Vagina (tissue), 2 donors: ENCODE measurements at regions not wholly inside any gene's neighbourhood (a gene's known extent, or its start where the extent isn't known, plus 50 kb on each side); places are given as distances from the start of the nearest gene placed in this dataset.

Experiments
- DNase-seq, 2 donors: peaks; one replicate each; pipeline ENCODE4 v3.0.0-alpha.2; 2017; ENCODE audit errors: extremely low spot score in 2 of 2
- H3K27ac ChIP-seq: fragments of 200-600 bp; sonication (generic); one replicate; pipeline ENCODE4 v1.5.1; 2019
- H3K27me3 ChIP-seq: fragments of 200-600 bp; sonication (generic); one replicate; pipeline ENCODE4 v1.5.1; 2019
- H3K36me3 ChIP-seq, 2 donors: fragments of 200-600 bp; sonication (generic); one replicate each; pipeline ENCODE4 v1.5.1; 2017 to 2019
- H3K4me1 ChIP-seq: fragments of 200-600 bp; sonication (generic); one replicate; pipeline ENCODE4 v1.5.1; 2019
- H3K4me3 ChIP-seq, 2 donors: fragments of 200-600 bp; sonication (generic); 1 replicate in 1 of 2; 2 replicates in 1 of 2; pipeline ENCODE4 v1.5.1; 2016 to 2019
- H3K9me3 ChIP-seq: fragments of 200-600 bp; sonication (generic); one replicate; pipeline ENCODE4 v1.5.1; 2019
- CTCF ChIP-seq, 3 experiments: fragments of 450-650 bp in 2 of 3; fragments of 200-600 bp in 1 of 3; sonication (generic) in 1 of 3; IDR thresholded peaks; one replicate each; pipeline ENCODE4 v1.5.1; 2017 to 2019; ENCODE audit warnings: antibody characterized with exemption in 3 of 3, mild to moderate bottlenecking in 2 of 3, moderate library complexity in 2 of 3
- POLR2A ChIP-seq, 2 donors: fragments of 450-650 bp; IDR thresholded peaks; one replicate each; pipeline ENCODE4 v1.6.1; 2017; ENCODE audit warnings: antibody characterized with exemption in 2 of 2, mild to moderate bottlenecking in 2 of 2, moderate library complexity in 2 of 2
- POLR2AphosphoS5 ChIP-seq, 2 donors: sonication (generic); formaldehyde crosslinking; IDR thresholded peaks; one replicate each; pipeline ENCODE4 v1.9.0; 2017; ENCODE audit warnings: antibody characterized with exemption in 2 of 2, mild to moderate bottlenecking in 2 of 2, low read depth in 1 of 2; ENCODE audit not compliant: insufficient read depth in 1 of 2
- intact Hi-C: fragments of 100-400 bp; cut with DNase I; formaldehyde crosslinking; loops from one replicate; pipeline ENCODE4 v1.15.1; 2023

DNA sequence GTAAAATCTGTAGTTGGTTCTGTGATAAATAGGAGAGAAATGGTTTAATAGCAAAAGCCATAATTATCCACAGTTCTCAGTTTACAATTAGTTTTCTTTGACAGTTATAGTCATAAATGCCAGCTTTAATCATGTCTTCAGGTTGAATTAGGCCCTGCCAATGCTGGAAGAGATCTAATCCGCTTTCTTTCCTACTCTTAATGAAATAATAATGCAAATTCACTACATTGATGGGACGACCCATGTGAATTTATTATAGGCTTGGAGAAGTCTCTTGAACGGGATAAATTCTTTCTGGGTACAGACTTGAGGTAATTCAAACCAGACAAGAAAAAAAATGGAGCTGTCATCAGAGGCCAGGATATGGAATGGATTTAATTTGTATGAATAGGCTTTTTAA, 950.4 kb downstream of the EFNA5 start:
- DNase-seq = no peak
- Histone ChIP-seq H3K27me3 (no peaks in the 10 kb centered on the region), H3K9me3 (no peaks in the 10 kb centered on the region), H3K4me1 (no peaks in the 10 kb centered on the region), H3K36me3 (no peaks in the 10 kb centered on the region), H3K4me3 (no peak overlapping the region), H3K27ac (no peak overlapping the region)
- intact Hi-C loops = no loop called here
- TF ChIP-seq POLR2A (IDR thresholded peaks at IDR 0.05) (no peak), POLR2AphosphoS5 (IDR thresholded peaks at IDR 0.05; ENCODE audit: insufficient read depth in 1 of 2, low read depth in 1 of 2) (no peak), CTCF (IDR thresholded peaks at IDR 0.05) (no peak)

DNA sequence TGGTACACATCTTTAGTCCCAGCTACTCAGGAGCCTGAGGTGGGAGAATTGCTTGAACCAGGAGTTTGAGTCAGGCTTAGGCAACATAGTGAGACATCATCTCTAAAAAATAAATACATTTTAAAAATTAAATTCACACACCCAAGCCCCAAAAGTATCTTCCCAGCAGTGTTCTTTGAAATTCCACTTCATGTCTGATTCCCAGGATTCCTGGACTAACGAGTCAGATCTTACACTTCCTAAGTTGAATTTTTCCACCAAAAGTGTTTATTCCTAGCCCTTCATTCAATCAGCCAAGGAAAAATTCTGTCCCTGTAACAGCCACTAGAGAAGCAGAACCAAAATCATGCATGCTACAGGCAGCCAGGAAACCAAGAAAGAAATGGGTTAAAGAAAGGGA, 970.9 kb downstream of the EFNA5 start:
- H3K9me3 ChIP-seq = no peaks in the 10 kb centered on the region
- H3K4me3 ChIP-seq = no peak overlapping the region
- TF ChIP-seq POLR2A (IDR thresholded peaks at IDR 0.05) (no peak), POLR2AphosphoS5 (IDR thresholded peaks at IDR 0.05; ENCODE audit: insufficient read depth in 1 of 2, low read depth in 1 of 2) (no peak), CTCF (IDR thresholded peaks at IDR 0.05) (no peak)
- H3K27me3 ChIP-seq = no peaks in the 10 kb centered on the region
- DNase-seq = no peak
- intact Hi-C loops = no loop called here
- H3K36me3 ChIP-seq = no peaks in the 10 kb centered on the region
- H3K4me1 ChIP-seq = no peaks in the 10 kb centered on the region
- H3K27ac ChIP-seq = no peak overlapping the region

DNA sequence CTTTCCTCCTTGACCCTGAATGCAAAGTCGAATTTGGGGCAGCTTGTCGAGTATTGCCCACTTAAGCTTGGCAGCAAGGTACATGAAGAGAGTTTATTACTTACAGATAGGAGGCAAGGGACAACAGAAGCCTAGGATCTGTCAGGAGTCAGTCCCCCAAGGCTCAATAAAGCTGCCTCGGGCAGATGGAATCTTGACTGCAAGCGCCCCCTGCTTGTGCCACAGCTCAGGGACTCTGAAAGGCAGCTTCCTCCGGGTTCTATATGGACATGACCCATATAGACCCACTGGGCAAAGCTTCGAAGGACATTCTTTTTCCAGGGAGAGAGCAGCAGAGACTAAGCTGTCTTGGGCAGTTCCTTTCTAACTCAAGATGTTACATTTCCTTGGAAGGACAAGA, 971.5 kb downstream of the EFNA5 start:
- intact Hi-C loops = no loop called here
- Histone ChIP-seq H3K27ac (no peak overlapping the region), H3K4me3 (no peak overlapping the region), H3K4me1 (no peaks in the 10 kb centered on the region), H3K36me3 (no peaks in the 10 kb centered on the region), H3K27me3 (no peaks in the 10 kb centered on the region), H3K9me3 (no peaks in the 10 kb centered on the region)
- TF ChIP-seq POLR2A (IDR thresholded peaks at IDR 0.05) (no peak), POLR2AphosphoS5 (IDR thresholded peaks at IDR 0.05; ENCODE audit: insufficient read depth in 1 of 2, low read depth in 1 of 2) (no peak), CTCF (IDR thresholded peaks at IDR 0.05) (no peak)
- no peak for DNase-seq

DNA sequence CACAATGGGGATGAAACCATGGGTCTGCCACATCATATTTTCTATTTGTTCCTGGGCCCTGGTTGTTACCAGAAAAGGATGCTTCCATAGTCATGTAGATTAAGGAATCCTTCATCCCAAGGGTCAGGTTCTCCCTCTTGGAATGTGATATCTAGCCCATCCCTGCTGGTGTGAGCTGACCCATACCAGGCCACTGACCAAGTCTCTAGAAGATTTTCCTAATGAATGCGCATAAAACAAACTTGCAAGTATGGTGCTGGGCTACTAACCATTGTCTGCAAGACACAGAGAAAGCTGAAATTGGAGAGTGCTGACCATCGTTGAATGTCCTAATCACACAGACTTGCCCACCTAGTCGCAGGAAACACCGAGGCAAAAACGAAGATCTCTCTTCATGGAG, 972.6 kb downstream of the EFNA5 start:
- intact Hi-C loops = no loop called here

GRCh38 chr5:106691701-106692100, 979.0 kb downstream of the EFNA5 start:
- no peak for DNase-seq
- no peaks in the 10 kb centered on the region for H3K9me3 ChIP-seq
- intact Hi-C loops = no loop called here
- H3K27me3 ChIP-seq = no peaks in the 10 kb centered on the region
- no peaks in the 10 kb centered on the region for H3K4me1 ChIP-seq
- no peaks in the 10 kb centered on the region for H3K36me3 ChIP-seq
- H3K4me3 ChIP-seq = no peak overlapping the region
- no peak overlapping the region for H3K27ac ChIP-seq
- no peak for TF ChIP-seq CTCF (IDR thresholded peaks at IDR 0.05)
- no peak for TF ChIP-seq POLR2A (IDR thresholded peaks at IDR 0.05)
- no peak for TF ChIP-seq POLR2AphosphoS5 (IDR thresholded peaks at IDR 0.05; ENCODE audit: insufficient read depth in 1 of 2, low read depth in 1 of 2)

More for the DNA sequence above, 972.6 kb downstream of the EFNA5 start:
- no peak overlapping the region for H3K27ac ChIP-seq
- no peaks in the 10 kb centered on the region for H3K9me3 ChIP-seq
- no peaks in the 10 kb centered on the region for H3K27me3 ChIP-seq
- no peak overlapping the region for H3K4me3 ChIP-seq
- H3K36me3 ChIP-seq = no peaks in the 10 kb centered on the region
- H3K4me1 ChIP-seq = no peaks in the 10 kb centered on the region
- DNase-seq = no peak
- no peak for TF ChIP-seq POLR2AphosphoS5 (IDR thresholded peaks at IDR 0.05; ENCODE audit: insufficient read depth in 1 of 2, low read depth in 1 of 2)
- no peak for TF ChIP-seq CTCF (IDR thresholded peaks at IDR 0.05)
- TF ChIP-seq POLR2A (IDR thresholded peaks at IDR 0.05) = no peak
